ENCODE measurements at regions not wholly inside any gene's neighbourhood (a gene's known extent, or its start where the extent isn't known, plus 50 kb on each side); places are given as distances from the start of the nearest gene placed in this dataset.

- in situ Hi-C loops (cut with MboI; ENCODE audit: low sequenced_read_pairs) = no loop called here
Observed at GRCh38 chr4:106773076-106773905, 262.8 kb downstream of the DKK2 start.

GRCh38 chr4:106767991-106768390 lies 268.1 kb downstream of the DKK2 start:
- in situ Hi-C loops (cut with MboI; ENCODE audit: low sequenced_read_pairs) = no loop called here

GRCh38 chr4:106766519-106766918 lies 269.6 kb downstream of the DKK2 start:
- in situ Hi-C loops (cut with MboI; ENCODE audit: low sequenced_read_pairs) = no loop called here

GRCh38 chr4:106764774-106765173 lies 271.3 kb downstream of the DKK2 start:
- in situ Hi-C loops (cut with MboI; ENCODE audit: low sequenced_read_pairs) = no loop called here

GRCh38 chr4:106762666-106763443 lies 273.3 kb downstream of the DKK2 start:
- in situ Hi-C loops (cut with MboI; ENCODE audit: low sequenced_read_pairs) = no loop called here

- in situ Hi-C loops (cut with MboI; ENCODE audit: low sequenced_read_pairs) = no loop called here
Observed at GRCh38 chr4:106753426-106753825, 282.7 kb downstream of the DKK2 start.

- in situ Hi-C loops (cut with MboI; ENCODE audit: low sequenced_read_pairs) = no loop called here
Observed at GRCh38 chr4:106746451-106746850, 289.7 kb downstream of the DKK2 start.

GRCh38 chr4:106738121-106738520 lies 298.0 kb downstream of the DKK2 start:
- in situ Hi-C loops (cut with MboI; ENCODE audit: low sequenced_read_pairs) = no loop called here

GRCh38 chr4:106718548-106718947 lies 317.6 kb downstream of the DKK2 start:
- in situ Hi-C loops (cut with MboI; ENCODE audit: low sequenced_read_pairs) = no loop called here

- in situ Hi-C loops (cut with MboI; ENCODE audit: low sequenced_read_pairs) = no loop called here
Observed at GRCh38 chr4:106717091-106717490, 319.0 kb downstream of the DKK2 start.

- in situ Hi-C loops (cut with MboI; ENCODE audit: low sequenced_read_pairs) = no loop called here
Observed at GRCh38 chr4:106715825-106716224, 320.3 kb downstream of the DKK2 start.

- in situ Hi-C loops (cut with MboI; ENCODE audit: low sequenced_read_pairs) = no loop called here
Observed at GRCh38 chr4:106708464-106708816, 327.7 kb downstream of the DKK2 start.

GRCh38 chr4:106707776-106708463 lies 328.2 kb downstream of the DKK2 start:
- in situ Hi-C loops (cut with MboI; ENCODE audit: low sequenced_read_pairs) = no loop called here

GRCh38 chr4:106704253-106704870 lies 331.8 kb downstream of the DKK2 start:
- in situ Hi-C loops (cut with MboI; ENCODE audit: low sequenced_read_pairs) = no loop called here

GRCh38 chr4:106700321-106700720 lies 331.7 kb upstream of the GIMD1 start:
- in situ Hi-C loops (cut with MboI; ENCODE audit: low sequenced_read_pairs) = no loop called here

- in situ Hi-C loops (cut with MboI; ENCODE audit: low sequenced_read_pairs) = no loop called here
Observed at GRCh38 chr4:106698621-106699195, 330.1 kb upstream of the GIMD1 start.

- in situ Hi-C loops (cut with MboI; ENCODE audit: low sequenced_read_pairs) = no loop called here
Observed at GRCh38 chr4:106695501-106696262, 327.1 kb upstream of the GIMD1 start.

- in situ Hi-C loops (cut with MboI; ENCODE audit: low sequenced_read_pairs) = no loop called here
Observed at GRCh38 chr4:106694232-106694631, 325.7 kb upstream of the GIMD1 start.

GRCh38 chr4:106691749-106692148 lies 323.2 kb upstream of the GIMD1 start:
- in situ Hi-C loops (cut with MboI; ENCODE audit: low sequenced_read_pairs) = no loop called here

GRCh38 chr4:106690487-106690886 lies 321.9 kb upstream of the GIMD1 start:
- in situ Hi-C loops (cut with MboI; ENCODE audit: low sequenced_read_pairs) = no loop called here
